Activated naive CD8-positive, alpha-beta T cell treated with anti-CD3 and anti-CD28 coated beads, Interleukin-2, amount 50 U/mL, for 16 hours (primary cell): ENCODE measurements at regions not wholly inside any gene's neighbourhood (a gene's known extent, or its start where the extent isn't known, plus 50 kb on each side); places are given as distances from the start of the nearest gene placed in this dataset.

Experiments
- DNase-seq: peaks from one replicate; pipeline ENCODE4 v3.0.0-alpha.2; 2020; ENCODE audit warnings: low read depth, low spot score

DNA sequence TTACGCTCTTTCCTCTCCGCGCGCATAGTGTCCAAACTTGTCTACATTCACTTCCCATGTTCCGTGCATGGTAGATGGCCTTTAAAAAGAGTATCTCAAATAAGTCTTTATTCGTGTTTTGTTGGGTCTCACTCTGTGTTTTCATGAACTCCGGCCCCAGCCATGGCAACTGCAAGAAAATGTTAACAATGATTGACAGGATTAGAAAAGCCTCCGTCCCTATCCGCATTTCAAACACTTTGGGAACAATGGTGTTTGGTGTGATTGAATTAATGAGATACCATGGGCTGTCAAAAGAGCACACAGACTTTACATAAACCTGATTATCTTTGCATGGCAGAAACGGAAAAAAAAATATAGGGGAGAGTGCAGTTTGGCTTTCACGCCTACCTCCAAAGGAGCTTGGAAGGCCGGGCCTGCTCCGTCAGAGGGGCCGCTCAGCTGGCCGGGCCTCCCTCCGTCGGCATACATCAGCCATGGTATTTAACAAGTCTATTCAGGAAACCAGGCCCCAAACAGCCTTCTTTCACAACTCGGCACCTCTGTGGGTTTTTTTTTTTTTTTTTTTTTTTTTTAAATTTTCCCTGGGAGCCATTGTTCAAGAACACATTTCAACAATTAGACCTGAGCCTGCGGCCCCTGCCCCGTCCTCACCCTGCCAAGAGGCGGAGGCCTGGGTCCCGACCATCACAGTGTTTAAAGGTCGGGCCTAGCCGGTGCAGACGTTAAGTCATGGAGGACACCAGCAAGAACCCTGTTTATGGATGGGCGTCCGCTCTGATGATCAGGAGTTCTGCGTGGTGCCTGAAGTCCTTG is 323.8 kb upstream of the IRX4 start:
- no peak for DNase-seq

DNA sequence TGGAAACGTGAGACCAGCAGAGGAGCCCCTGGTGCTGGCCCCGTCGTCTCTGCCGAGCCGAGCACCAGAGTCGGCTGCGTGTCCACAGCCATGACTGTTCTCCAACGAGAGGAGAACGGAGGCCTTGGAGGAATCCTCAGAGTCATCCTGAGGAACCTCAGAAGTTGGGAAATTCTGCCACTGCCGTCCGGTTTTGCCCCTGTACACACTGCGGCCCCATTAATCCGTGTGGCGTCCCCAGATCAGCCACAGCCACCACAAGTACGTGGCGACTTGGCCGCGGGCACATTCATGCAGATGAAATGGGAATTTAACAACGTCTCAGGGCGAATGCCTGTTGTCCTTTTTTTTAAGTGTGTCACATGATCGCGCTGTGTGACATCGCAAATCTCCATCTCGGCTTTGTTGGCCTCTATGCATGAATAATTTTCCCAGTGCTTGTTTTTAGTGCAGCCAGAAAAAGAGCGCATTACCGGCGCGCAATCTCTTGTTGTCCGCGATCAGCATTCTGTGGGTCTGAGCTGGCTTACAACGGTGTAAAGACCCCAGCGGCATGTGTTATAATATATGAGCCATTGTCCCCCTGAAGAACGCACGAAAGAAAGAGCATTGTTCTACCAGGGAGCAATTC is 323.0 kb upstream of the IRX4 start:
- no peak for DNase-seq

GRCh38 chr5:2205185-2205585 is 322.5 kb upstream of the IRX4 start:
- no peak for DNase-seq

- DNase-seq = no peak
These were observed 321.9 kb upstream of the IRX4 start for GRCh38 chr5:2204366-2205184.

DNA sequence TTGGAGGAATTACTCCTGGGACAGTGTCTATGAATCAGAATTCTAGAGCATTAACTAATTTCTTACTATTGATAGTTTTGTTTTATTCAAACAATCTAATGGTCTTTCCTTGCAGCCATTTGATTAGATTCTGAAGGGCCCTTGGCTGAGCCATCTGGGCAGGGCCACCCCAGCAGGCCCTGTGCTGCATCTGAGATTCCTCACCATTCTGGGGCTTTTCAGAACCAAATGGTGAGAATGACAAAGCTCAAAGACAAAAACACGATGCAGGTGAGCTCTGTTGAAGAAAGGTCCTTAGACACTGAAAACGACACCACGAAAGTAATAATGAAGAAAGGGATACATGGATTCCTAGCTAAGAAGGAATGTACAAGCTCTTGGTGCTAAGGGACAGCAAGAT is 321.0 kb upstream of the IRX4 start:
- no peak for DNase-seq

- no peak for DNase-seq
These were observed 319.1 kb upstream of the IRX4 start for GRCh38 chr5:2201832-2202231.

- no peak for DNase-seq
These were observed 318.7 kb upstream of the IRX4 start for GRCh38 chr5:2201421-2201820.

DNA sequence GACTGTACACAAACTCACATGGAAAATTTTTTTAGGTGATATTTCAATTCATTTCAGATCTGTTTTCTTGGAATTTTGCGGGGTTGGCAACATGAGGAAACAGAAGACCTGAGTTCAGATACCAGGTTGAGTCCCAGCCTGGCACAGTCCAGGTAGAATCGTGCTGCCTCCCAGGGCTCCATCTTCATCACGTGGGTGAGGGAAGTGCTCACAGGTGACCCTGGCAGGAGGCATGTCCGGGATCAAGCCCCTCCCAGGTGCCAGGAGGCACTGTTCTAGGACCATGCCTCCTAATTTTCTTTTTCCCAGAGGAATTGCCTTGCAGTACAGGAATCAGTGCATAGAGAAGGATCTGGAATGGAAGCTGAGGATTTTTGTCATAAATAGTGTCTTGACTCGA is 318.3 kb upstream of the IRX4 start:
- no peak for DNase-seq

- DNase-seq = no peak
These were observed 317.7 kb upstream of the IRX4 start for GRCh38 chr5:2200261-2200950.

DNA sequence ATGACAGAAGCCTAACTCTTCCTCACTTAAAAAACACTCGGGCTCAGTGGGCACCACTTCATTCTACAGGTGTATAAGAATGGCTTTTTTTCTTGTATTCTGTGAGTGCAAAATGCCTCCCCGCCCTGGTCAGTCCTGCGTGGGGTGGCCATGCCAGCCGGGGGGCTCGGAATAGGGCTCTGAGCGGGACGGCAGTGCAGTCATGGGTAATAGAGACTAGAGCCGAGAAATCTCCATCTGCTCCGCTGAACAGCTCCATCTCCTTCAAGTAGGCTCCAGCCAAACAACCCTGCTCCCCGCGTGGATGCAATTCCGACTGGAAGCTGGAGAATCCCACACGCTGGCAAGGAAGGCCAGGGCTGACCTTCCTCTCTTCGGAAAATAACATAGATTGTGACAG is 317.0 kb upstream of the IRX4 start:
- no peak for DNase-seq

- no peak for DNase-seq
These were observed 314.4 kb upstream of the IRX4 start for GRCh38 chr5:2196989-2197619.

DNA sequence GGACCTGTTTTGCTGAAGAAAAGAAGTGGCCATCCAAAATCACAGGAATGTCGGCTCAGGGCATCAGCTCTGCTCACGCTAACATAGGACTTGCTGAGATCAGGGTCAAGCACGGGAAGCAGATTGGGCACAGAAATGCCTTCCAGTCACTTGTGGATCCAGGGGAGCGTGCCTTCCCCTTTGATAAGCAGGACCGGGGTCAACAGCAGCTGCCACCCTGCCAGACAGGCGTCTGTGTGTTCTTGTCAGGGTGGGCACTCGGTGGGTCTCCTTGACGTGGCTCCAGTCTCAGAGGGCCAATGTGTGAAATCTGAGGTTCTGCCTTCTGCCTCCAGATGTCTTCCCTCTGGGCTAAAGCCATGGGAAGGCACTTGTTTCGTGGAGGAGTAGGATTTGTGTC is 313.7 kb upstream of the IRX4 start:
- no peak for DNase-seq

DNA sequence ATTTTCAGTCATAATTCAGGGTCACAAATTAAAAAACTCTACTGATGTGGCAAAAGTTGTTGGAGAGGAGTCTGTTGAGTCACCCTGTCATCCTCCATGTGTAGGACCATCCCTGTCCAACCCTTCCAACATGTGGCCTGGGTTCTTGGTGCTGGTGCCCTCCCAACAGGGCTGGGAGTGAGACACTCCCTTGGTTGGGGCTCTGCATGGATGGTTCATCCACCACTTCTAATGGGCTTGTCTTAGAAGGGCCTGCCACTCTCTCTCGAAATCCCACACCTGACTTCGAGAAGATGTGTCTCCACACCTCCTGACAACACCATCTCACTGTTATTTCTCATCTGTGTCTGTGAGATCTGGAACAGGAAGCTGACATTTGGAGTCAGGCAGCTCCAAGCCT is 312.2 kb upstream of the IRX4 start:
- no peak for DNase-seq

GRCh38 chr5:2194236-2194555 is 311.5 kb upstream of the IRX4 start:
- DNase-seq = no peak

DNA sequence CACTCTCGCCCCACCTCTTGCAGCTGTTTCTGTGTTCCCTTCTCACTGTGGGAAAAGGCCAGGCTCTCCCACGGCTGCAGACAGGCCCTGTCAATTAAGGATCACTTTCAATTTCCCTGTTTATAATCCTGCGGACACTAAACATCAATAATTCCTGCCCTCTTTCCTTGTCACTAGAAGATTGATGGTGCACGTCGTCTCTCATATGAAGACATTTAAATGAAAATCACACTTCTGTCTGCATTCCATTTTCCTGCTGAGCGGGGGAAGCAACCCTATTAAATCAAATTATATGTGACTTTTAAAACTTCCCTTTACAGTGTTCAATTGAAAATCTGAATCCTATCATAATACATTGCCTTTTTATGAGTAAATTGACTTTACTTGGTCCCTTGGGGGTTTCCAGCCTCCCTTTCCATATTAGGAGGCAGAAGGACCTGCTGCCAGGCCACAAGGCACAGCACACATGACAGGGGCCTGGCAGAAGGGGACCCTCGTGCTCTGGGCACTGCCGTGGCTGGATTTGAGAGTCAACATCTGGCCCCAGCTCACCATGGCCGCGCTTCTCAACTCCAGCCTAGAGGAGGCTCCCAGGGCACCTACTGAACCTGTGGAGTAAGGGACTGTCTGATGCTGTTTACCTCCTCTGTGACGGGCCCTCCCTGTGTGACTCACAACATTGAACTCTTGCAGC is 311.0 kb upstream of the IRX4 start:
- DNase-seq = no peak

DNA sequence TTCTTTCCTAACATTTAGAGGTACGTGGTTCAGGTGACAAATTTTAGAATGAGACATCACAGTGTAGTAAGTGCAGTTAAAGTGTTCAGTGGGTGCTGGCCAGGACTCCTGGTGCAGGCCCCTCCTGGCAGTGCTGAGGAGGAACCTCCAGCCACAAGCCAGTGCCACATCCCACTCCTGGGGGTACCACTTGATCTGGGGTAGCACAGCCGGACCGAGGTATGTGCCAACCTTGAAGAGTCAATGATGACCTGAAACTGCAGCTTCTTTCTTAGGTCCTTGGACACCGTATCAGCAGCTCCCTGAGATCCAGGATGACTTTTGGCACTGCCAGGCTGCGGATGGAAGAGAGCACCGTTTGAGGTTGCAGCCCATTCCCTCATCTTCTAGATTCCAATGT is 310.4 kb upstream of the IRX4 start:
- no peak for DNase-seq

DNA sequence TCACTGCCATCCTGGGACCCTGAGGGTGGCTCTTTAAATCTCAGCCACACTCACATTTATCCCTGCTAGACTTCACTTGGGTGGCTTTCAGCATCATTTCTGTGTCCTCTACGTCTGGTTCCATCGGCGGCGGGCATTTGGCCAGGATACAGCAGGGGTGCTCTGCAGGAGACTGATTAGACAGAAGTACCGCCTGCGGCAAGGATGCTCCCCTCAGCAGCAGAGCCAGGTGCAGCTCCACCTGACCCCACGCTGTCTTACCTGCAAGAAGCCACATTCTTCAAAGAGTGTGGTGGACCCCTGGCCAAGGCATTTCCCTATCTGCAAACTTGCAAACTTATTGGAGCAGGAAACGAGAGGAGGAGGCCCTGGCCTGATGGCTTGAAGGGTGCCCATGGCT is 309.8 kb upstream of the IRX4 start:
- no peak for DNase-seq

DNA sequence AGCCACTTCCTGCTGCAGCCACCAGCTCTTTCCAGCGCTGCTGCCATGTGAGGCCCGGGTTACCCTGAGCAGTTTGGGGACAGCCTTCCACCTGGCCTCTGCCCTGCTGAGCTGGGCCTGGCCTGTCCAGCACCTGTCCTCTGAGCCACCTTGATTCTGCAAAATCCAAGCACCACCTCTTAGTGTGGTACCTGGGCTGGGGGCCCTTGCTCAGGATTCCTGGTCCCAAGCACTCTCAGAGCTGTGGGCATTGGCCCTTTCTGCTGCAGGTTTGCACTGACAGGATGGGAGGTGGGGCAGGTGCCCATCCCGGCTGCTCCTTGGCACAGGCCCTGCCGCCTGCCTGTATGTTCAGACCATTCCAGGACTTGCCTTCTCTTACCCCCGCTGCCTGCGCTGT is 309.2 kb upstream of the IRX4 start:
- no peak for DNase-seq

GRCh38 chr5:2190549-2190948 is 307.8 kb upstream of the IRX4 start:
- DNase-seq = no peak

DNA sequence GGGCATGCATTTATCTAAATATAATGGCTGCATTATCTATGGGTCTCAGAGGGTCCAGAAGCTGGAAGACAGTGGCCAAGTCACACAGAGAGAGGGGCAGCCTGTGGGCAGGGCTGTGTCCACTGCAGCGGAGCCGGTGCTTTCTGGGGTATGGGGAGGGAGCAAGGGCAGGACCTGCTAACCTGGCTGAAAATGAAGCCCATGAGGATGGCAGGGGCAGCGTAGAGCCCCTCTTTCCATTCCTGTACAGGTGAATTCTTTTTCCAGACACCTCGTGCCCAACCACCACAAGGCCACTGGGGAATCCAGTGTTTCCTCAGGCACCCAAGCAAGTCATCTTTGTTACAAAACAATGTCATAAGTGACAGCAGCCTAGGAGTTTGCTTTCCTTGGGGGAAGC is 305.9 kb upstream of the IRX4 start:
- DNase-seq = no peak

GRCh38 chr5:2188137-2188536 is 305.4 kb upstream of the IRX4 start:
- DNase-seq = no peak
